Progenitor cell of endocrine pancreas (in vitro differentiated cells): ENCODE measurements at regions not wholly inside any gene's neighbourhood (a gene's known extent, or its start where the extent isn't known, plus 50 kb on each side); places are given as distances from the start of the nearest gene placed in this dataset.
"Not testable (repeated sequence)": the region's sequence is repeated elsewhere in the genome, so short reads cannot be mapped to it uniquely, and the experiment has no call there.

Source experiments
- DNase-seq: peaks from one replicate; pipeline ENCODE4 v3.0.0; 2021; ENCODE audit warnings: low spot score; ENCODE audit not compliant: unreplicated experiment
- H3K27ac Mint-ChIP-seq: 2 replicates; pipeline ENCODE4 v1.8.0; 2021; ENCODE audit warnings: mild to moderate bottlenecking, moderate library complexity, mixed read lengths
- H3K27me3 Mint-ChIP-seq: 2 replicates; pipeline ENCODE4 v1.8.0; 2021; ENCODE audit warnings: mixed read lengths
- H3K36me3 Mint-ChIP-seq: 2 replicates; pipeline ENCODE4 v1.8.0; 2022; ENCODE audit warnings: mixed read lengths; ENCODE audit not compliant: insufficient read depth
- H3K4me1 Mint-ChIP-seq: 2 replicates; pipeline ENCODE4 v1.8.0; 2021; ENCODE audit warnings: low read depth, mixed read lengths
- H3K4me3 Mint-ChIP-seq: 2 replicates; pipeline ENCODE4 v1.8.0; 2021; ENCODE audit warnings: low read depth, mild to moderate bottlenecking, moderate library complexity, mixed read lengths
- H3K9me3 Mint-ChIP-seq: 2 replicates; pipeline ENCODE4 v1.8.0; 2021; ENCODE audit warnings: low read depth, mixed read lengths
- TF ChIP-seq, protein P1 (sequence below): fragments of 200-600 bp; sonication (generic); IDR thresholded peaks from one replicate; pipeline ENCODE4 v1.5.0; 2021; ENCODE audit warnings: antibody characterized with exemption, mild to moderate bottlenecking; ENCODE audit not compliant: unreplicated experiment

DNA sequence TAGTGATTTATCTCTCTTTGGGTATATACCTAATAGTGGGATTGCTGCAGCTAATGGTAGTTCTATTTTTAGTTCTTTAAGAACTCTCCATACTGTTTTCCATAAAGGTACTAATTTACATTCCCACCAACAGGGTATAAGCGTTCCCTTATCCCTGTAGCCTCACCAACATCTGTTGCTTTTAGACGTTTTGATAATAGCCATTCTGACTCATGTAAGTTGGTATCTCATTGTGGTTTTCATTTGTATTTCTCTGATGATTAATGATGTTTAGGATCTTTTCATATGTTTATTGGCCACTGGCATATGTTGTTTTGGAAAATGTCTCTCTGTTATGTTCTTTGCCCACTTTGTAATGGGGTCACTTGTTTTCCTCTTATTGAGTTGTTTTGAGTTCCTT lies 88.5 kb upstream of the ZNF267 start:
- TF ChIP-seq, protein P1, sequence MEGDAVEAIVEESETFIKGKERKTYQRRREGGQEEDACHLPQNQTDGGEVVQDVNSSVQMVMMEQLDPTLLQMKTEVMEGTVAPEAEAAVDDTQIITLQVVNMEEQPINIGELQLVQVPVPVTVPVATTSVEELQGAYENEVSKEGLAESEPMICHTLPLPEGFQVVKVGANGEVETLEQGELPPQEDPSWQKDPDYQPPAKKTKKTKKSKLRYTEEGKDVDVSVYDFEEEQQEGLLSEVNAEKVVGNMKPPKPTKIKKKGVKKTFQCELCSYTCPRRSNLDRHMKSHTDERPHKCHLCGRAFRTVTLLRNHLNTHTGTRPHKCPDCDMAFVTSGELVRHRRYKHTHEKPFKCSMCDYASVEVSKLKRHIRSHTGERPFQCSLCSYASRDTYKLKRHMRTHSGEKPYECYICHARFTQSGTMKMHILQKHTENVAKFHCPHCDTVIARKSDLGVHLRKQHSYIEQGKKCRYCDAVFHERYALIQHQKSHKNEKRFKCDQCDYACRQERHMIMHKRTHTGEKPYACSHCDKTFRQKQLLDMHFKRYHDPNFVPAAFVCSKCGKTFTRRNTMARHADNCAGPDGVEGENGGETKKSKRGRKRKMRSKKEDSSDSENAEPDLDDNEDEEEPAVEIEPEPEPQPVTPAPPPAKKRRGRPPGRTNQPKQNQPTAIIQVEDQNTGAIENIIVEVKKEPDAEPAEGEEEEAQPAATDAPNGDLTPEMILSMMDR = no peak
- DNase-seq = no peak
- Mint-ChIP-seq H3K4me1 (no peaks in the 10 kb centered on the region), H3K27me3 (no peaks in the 10 kb centered on the region), H3K9me3 (peaks cover 58% of the 10 kb centered on the region), H3K36me3 (peaks cover 9% of the 10 kb centered on the region), H3K4me3 (no peak overlapping the region), H3K27ac (no peak overlapping the region)

DNA sequence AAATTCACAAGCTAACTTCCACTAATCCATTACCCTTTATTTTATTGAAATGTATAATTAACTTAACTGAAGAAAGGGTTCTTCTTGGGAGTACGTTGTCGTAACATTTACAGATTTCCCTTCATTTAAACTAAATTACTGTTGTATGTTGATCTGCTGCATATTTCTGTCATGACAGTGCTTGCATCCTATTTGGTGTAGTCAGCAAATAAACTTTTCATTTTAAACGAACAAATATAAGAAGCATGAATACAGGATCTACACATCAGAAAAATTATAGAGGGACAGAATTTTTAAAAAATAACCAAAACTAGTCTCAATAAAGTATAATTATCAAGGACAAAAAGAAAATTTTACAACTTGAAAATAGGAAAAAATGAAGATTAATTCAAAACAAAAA lies 66.5 kb upstream of the ZNF267 start:
- Mint-ChIP-seq H3K27me3 (no peaks in the 10 kb centered on the region), H3K4me3 (no peak overlapping the region), H3K4me1 (no peaks in the 10 kb centered on the region), H3K9me3 (peaks cover 41% of the 10 kb centered on the region), H3K36me3 (no peaks in the 10 kb centered on the region), H3K27ac (no peak overlapping the region)
- DNase-seq = no peak
- TF ChIP-seq, protein P1 = no peak

DNA sequence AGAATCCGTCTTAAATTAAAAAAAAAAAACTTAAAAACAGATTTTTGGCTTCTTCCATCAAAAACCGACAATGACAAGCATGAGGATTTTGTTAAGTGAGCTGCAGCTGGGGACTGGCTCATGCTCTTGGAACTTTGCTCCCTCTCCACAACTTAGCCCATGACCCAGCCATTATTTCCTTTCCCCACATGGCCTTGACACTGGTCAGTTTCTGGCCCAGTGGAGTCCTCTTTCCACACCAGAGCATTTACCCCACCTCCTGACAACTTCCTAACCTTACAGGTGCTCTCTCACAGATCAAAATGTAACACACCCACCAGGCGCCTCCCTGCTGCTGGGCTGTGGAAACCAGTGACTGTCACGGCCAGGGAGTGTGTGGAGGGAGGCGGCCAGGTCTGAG lies 62.7 kb upstream of the ZNF267 start:
- peaks cover 41% of the 10 kb centered on the region for H3K9me3 Mint-ChIP-seq
- TF ChIP-seq, protein P1 = no peak

DNA sequence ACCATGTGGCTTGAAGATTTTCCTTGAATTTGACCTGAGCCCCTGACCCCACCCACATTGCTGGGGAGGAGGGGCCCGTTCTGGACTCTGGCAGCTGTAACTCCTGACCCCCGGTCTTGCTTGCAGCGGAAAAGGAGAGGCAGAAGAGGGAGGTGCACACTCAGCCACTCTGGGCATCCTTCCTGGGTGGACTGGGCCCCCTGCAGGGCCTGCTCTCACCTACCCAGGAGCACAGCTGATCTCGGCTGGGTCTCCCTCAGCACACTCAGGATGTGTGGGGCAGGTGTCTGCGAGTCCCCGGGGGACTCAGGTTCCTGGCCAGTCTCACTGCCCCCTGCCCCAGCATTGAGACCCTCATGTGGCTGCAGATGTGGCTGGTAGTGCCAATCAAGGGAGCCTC lies 57.5 kb upstream of the ZNF267 start:
- not testable (repeated sequence) for H3K27me3 Mint-ChIP-seq, DNase-seq, H3K4me3 Mint-ChIP-seq, H3K27ac Mint-ChIP-seq, H3K4me1 Mint-ChIP-seq, H3K36me3 Mint-ChIP-seq
- H3K9me3 Mint-ChIP-seq = peaks cover 23% of the 10 kb centered on the region

More for the DNA sequence above, 62.7 kb upstream of the ZNF267 start:
- H3K27me3 Mint-ChIP-seq = no peaks in the 10 kb centered on the region
- H3K4me1 Mint-ChIP-seq = no peaks in the 10 kb centered on the region
- no peaks in the 10 kb centered on the region for H3K36me3 Mint-ChIP-seq
- DNase-seq = no peak
- H3K4me3 Mint-ChIP-seq = no peak overlapping the region
- H3K27ac Mint-ChIP-seq = no peak overlapping the region

DNA sequence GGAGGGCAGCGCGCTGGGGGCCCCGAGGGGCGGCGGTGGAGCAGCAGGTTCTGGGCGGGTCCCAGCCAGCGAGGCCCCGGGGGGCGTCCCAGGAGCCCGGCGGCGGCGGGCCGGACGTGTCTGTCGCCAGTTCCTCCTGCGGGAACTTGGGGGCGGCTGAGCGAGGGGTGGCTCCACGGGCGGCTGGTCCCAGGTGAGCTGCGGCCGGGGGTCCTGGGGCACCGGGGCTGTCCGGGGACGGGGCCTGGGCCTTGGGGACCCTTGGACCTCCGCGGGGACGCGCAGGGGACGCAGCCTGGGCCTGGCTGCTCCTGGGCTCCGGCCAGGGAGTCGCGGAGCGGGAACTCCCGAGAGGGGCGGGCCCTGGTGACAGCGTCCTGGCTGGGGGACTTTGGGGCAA lies 54.2 kb upstream of the ZNF267 start:
- DNase-seq = no peak
- peaks cover 28% of the 10 kb centered on the region for H3K9me3 Mint-ChIP-seq
- H3K36me3 Mint-ChIP-seq = peaks cover 2% of the 10 kb centered on the region
- no peaks in the 10 kb centered on the region for H3K4me1 Mint-ChIP-seq
- no peak overlapping the region for H3K27ac Mint-ChIP-seq
- no peak overlapping the region for H3K4me3 Mint-ChIP-seq
- no peaks in the 10 kb centered on the region for H3K27me3 Mint-ChIP-seq
- TF ChIP-seq, protein P1 = no peak

DNA sequence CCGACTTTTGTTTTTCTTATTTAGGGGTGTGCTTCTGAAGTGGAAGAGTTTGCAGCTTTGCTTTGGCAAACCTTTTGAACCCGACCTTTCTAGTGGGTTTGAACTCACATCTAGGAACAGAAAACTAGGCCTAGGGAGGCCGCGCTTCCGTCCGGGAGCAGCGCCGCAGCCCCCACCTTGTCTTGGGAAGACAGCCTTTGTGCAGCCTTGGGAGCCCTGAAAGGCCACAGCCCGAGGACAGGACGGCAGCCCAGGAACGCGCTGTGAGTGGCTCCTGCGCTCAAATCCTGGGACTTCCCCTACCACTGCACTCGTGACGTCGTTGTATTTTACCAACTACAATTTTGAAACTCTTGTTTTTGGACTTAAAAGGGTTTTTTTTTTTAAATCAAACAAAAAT lies 53.7 kb upstream of the ZNF267 start:
- Mint-ChIP-seq H3K9me3 (peaks cover 30% of the 10 kb centered on the region), H3K36me3 (peaks cover 2% of the 10 kb centered on the region), H3K27me3 (no peaks in the 10 kb centered on the region), H3K4me1 (no peaks in the 10 kb centered on the region), H3K27ac (no peak overlapping the region), H3K4me3 (no peak overlapping the region)
- TF ChIP-seq, protein P1 = no peak
- DNase-seq = no peak
